Hematopoietic multipotent progenitor cell treated with erythropoietin and hydrocortisone succinate and interleukin-3 and kit ligand, for 8 days (in vitro differentiated cells): ENCODE measurements at regions not wholly inside any gene's neighbourhood (a gene's known extent, or its start where the extent isn't known, plus 50 kb on each side); places are given as distances from the start of the nearest gene placed in this dataset.

ENCODE experiments used
- DNase-seq: peaks from one replicate; pipeline ENCODE4 v3.0.0-alpha.2; 2015

- no peak for DNase-seq
Measured at GRCh38 chr2:191738003-191738402, 60.1 kb downstream of the NABP1 start.

DNA sequence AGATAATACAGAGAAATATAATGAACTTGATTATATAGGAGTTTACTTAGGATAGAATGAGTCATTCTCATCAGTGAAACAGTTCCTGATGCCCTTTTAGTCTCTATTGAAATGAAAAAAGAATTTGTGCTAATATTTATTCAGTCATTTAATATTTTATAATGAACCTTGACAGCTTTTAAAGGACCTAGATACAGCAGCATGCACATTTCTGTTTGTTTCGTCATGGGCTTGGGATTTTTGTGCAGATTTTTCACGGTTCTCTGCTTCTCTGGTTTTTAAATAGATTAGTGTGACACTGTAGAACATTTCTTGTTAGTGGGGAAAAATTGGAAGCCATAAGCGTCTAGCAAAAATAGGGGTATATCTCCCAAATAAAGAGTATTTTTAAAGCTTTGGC, 60.7 kb downstream of the NABP1 start:
- no peak for DNase-seq

DNA sequence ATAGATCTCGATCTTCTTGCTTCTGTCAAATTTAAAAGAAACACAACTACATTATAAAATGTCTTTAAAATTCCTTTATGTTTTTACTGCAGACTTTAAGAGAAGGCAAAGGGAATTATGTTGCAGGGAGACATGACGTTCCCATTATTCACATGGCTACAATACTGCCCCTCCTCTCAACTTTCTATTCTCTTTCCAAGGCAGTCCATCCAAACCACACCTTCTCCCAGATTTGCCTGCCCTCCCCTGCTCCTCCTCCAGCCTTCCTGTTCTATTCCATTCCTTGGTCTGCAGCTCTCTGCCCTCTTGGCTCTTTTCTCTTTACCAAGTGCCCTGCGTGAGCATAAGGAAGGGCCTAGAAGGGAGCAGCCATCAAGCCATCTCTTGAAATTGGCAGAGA, 61.3 kb downstream of the NABP1 start:
- DNase-seq, result no peak

DNA sequence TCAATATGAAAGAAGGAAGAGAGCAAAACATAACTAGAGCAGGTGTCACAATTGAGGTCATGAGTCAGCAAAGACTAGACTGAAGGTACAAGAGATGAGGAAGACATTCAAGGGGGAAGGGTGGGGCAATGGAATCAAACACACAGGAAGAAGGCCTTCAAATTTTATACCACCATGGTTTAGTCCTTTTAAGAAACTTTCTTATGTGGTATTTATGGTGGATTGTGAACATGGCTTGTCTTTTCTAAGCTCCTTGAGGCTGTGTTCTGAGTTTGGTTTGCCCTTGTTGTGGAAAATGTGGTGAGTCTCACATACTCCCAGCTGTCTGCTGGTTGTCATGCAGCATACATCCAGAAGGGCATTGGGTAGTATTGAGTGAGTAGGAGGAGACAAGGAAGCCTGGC, 62.1 kb downstream of the NABP1 start:
- no peak for DNase-seq

GRCh38 chr2:191740759-191741158, 62.8 kb downstream of the NABP1 start:
- DNase-seq, result no peak

DNA sequence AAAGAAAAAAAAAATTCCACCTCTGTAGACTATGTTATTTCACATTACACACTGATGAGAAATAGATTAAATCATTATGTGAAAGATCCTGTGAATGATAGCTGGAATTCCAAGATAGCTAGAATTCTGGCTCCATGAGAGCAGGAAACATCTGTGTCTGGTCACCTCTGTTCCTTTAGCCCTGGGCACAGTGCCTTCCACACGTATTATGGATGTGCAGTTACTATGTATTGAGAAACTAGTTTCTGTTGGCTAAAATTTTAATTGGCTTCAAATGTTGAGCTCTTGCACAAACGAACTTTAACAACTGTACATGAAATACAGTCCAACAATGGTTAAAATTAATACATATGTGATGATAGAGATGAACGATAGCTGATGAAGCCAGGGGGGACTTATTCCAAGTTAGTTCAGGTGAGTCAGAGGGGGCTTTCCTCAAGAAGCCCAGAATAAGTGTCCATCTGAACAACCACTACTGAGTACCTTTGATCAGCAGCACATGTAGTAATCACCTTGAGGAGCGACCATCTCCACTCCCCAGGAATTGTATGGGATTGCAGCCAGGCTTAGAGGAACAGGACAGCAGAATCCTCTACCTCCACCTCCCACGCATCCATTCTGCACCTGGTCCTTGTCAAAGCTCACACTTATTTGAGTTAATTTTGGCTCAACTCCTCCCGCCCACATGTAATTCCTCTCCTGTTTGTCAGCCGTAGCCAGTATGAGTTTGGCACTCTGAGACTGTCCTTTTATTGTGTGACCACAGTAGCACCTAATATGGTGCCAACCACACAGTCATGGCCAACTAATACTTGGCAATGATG, 68.6 kb downstream of the NABP1 start:
- DNase-seq, result no peak

DNA sequence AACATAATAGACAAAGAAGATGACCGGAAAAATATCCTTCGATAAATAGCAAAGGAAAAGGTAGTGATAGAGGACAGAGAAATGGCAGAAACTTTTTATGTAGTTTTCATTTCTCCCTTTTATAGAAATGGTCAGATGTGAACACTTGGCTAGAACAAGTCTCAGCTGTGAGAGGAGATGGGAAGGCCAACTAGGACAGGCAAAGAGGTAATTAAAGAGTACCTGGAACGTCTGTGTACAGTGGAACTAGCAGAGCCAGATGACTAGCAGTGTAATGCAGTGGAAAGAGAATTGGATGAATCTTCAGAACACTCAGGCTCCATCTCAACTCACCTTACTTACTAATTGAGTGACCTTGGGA, 69.2 kb downstream of the NABP1 start:
- DNase-seq, result no peak

DNA sequence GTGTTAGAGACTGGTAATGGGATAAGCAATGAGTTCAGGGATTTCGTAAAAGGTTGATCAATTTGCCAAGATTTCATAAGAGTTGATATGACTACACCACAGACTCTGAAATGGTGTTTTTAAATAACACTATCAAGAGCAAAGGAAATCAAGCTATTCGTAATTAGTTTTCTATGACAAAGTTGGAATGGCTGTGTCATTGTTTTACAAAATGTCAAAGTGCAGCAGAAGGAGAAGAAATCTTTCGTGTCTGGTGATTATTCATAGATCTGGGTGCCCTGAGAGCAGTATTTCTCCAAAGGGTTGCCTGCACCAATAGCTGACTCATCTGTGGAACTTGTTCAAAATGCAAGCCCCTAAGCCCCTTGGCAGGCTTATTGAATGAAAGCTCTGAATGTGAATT, 70.1 kb downstream of the NABP1 start:
- no peak for DNase-seq

DNA sequence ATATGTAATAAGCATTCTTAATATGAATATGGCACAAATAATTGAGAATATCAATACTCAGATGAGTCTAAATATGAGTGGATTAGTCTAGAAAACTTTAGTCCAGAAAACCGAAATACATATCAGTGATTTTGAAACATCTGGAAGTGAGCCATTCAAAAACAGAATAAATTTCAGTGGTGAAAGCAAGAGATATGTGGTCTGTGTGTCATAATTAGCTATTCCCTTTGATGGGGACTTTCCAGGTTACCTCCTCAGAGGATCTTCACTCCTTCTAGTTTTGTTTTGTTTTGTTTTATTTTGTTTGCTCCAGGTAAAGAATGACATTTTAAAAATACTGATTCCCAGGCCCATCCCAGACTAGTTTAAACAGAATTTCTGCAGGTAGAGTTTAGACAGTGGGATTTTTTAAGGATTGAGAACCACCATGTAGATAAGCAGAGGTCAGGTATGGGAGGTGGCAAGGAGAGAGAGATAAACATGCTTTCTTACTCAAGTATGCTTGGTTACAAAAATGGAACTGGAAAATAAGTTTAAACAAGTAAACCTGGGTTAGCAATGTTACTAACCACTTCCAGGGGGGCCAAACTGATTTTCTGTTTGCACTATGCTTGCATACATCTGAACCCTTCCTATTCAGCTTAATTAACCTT, 70.7 kb downstream of the NABP1 start:
- no peak for DNase-seq

- DNase-seq, result no peak
Measured at GRCh38 chr2:191749181-191749540, 71.2 kb downstream of the NABP1 start.

- DNase-seq, result no peak
Measured at GRCh38 chr2:191754103-191754502, 76.2 kb downstream of the NABP1 start.

- no peak for DNase-seq
Measured at GRCh38 chr2:191756761-191757160, 78.8 kb downstream of the NABP1 start.

DNA sequence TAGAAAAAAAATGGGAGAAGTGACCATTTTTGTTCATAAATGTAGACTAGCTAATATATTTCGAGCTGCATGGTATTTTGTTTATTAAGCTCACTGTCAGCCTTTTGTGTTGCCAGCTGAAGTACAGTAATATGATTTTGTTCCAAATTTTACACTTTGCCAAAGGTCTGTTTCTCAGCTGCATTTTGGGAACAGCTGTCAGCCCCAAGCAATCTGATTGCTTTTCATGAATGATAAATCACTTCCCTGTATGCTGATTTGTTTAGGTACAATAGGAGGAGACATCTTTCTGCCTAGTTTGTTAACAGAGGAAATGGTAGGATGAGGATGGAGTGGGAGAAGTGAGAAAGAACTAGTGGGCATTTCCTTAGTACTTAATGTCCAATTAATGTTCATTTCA, 79.3 kb downstream of the NABP1 start:
- no peak for DNase-seq

GRCh38 chr2:191758518-191759507, 80.9 kb downstream of the NABP1 start:
- peak; percentile 82 for DNase-seq

GRCh38 chr2:191759680-191760079, 81.7 kb downstream of the NABP1 start:
- DNase-seq, result no peak

DNA sequence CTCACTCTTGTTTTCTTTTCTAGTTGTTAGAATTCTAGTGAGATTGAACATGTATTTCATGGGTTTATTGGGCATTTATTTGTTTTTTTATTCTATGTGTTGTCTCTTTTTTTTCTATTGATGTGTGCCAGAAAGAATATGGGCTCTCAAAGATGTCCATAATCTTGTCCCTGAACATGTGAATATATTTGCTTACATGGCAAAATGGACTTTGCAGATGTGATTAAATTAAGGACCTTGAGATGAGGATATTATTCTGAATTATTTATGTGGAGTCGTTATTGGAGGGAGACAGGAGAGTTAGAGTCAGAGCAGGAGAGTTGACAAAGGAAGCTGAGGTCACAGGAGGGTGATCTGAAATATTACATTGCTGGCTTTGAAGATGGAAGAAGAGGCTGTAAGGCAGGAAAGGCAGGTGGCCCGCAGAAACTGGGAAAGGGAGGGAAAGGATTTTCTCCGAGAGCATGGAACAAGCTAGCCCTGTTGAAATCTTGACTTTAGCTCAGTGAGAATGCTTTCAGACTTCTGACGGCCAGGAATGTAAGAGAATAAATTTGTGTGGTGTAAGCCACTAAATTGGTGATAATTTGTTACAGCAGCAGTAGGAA, 82.8 kb downstream of the NABP1 start:
- no peak for DNase-seq

GRCh38 chr2:191773136-191773535, 73.8 kb downstream of the CAVIN2 start:
- no peak for DNase-seq

- no peak for DNase-seq
Measured at GRCh38 chr2:191777351-191777750, 69.5 kb downstream of the CAVIN2 start.

DNA sequence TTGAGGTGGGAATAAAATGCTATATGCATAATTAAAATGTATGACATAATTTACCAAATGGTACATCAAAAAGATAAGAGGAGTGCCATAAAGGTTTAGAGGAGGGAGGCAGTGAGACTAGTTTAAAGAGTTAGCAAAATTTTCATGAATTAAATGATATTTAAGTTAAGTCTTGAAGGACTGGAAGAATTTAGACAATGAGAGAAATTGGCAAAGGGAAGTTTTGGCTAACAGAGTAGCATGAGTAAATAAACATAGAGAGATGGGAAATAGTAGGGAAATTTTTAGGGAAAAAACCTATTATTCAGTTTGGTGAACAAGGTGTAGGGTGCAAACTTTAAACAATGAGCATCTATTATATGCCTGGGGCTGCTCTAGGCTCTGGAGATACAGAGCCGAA, 68.8 kb downstream of the CAVIN2 start:
- DNase-seq, result no peak

DNA sequence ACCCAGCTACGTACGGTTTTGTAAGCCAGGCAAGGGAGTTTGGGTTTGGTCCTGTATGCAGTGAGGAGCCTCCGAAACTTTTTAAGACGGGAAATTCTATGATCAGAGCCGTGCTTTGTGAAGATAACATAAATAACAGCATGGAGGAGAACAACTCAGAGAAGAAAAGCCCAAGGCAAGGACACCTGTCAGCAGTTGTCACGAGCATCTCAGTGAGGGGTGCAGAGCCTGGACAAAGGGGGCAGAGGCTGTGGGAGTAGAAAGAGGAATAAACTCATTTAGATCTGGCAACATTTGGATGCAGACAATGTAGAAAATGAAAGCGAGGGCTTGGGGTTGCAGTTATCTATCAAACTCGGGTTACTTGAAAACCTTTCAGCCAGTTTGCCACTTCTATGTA, 64.5 kb downstream of the CAVIN2 start:
- no peak for DNase-seq

GRCh38 chr2:191783416-191783815, 63.5 kb downstream of the CAVIN2 start:
- DNase-seq, result no peak
